GM12873 (cell line): ENCODE measurements at regions not wholly inside any gene's neighbourhood (a gene's known extent, or its start where the extent isn't known, plus 50 kb on each side); places are given as distances from the start of the nearest gene placed in this dataset.

Source experiments
- TF ChIP-seq, protein P1 (sequence below): IDR thresholded peaks from 2 replicates; pipeline ENCODE4 v1.5.1; 2012; ENCODE audit warnings: low read depth, mild to moderate bottlenecking, moderate library complexity, low read length, control low read depth; ENCODE audit not compliant: insufficient read depth; ENCODE audit errors: missing control alignments

DNA sequence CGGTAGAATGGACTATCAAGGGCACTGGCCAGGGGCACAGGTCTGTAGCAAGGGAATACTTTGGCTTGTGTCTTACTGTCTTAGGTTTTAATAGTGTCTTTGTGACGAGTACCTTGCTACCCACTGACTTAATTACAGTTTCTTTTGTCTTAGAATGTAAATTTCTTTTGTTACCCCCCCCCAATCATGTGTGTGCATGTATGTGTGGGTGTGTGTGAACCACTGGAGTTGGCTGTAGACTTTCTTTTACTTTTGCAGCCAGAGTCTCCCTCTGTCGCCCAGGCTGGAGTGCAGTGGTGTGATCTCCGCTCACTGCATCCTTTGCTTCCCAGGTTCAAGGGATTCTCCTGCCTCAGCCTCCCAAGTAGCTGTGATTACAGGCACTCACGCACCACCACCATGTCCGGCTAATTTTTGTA, 61.8 kb upstream of the CLDN14 start:
- TF ChIP-seq, protein P1, sequence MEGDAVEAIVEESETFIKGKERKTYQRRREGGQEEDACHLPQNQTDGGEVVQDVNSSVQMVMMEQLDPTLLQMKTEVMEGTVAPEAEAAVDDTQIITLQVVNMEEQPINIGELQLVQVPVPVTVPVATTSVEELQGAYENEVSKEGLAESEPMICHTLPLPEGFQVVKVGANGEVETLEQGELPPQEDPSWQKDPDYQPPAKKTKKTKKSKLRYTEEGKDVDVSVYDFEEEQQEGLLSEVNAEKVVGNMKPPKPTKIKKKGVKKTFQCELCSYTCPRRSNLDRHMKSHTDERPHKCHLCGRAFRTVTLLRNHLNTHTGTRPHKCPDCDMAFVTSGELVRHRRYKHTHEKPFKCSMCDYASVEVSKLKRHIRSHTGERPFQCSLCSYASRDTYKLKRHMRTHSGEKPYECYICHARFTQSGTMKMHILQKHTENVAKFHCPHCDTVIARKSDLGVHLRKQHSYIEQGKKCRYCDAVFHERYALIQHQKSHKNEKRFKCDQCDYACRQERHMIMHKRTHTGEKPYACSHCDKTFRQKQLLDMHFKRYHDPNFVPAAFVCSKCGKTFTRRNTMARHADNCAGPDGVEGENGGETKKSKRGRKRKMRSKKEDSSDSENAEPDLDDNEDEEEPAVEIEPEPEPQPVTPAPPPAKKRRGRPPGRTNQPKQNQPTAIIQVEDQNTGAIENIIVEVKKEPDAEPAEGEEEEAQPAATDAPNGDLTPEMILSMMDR, result no peak

DNA sequence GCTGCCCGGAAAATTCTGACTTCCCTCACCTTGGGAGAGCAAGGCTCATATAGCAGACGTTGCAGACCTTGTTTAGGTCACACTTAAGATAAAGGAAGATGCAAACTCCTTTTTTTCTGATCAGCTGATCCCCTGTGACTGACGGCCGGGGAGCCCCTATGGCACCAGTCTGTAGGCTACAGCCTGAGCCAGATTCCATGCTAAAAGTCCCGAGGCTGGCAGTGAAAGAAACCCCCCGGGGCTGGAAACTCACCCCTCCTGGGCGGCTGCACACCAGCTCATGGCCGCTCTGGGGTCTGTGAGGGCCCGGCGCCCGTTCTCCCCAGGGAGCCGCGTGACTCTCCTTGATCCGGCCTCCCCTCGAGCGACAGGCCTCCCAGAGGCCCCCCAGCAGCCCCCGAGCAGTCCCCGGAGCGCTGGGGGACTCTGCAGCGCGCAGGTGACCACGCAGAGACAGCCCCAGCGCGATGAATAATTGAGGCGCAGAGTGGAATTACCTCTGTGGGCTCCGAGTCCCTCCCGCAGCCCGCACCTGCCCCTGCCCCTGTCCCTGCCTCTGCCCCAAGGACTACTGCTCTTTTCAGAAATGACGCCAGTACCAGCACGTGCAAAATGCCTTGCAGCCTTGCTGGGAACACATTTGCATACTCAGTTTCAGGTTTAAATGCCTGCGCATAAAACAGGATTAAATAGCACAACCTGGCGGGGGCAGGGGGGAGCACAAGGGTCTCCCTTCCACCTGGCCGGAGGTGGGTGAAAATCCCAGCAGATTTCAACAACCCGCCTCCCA, 62.6 kb upstream of the CLDN14 start:
- TF ChIP-seq, protein P1, result peak; percentile 56

DNA sequence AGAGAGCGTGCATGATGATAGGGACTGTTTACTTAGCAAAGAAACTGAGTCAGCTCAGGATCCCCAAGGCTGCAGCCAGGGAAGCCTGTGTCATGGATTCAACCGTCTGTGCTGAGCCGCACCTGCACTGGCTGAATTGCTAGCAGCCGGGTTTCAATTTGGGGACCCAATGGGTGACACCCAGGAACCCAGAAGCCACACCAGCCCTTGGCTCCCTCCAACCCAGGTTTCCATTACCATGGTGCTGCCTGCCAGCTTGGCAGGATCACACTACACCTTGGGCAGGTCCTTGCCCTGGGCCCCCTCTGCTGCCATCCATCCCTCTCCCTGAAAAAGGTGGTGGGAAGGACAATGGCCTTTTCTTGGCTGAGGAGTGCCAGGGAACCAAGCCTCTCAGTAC, 64.0 kb upstream of the CLDN14 start:
- TF ChIP-seq, protein P1, result no peak

DNA sequence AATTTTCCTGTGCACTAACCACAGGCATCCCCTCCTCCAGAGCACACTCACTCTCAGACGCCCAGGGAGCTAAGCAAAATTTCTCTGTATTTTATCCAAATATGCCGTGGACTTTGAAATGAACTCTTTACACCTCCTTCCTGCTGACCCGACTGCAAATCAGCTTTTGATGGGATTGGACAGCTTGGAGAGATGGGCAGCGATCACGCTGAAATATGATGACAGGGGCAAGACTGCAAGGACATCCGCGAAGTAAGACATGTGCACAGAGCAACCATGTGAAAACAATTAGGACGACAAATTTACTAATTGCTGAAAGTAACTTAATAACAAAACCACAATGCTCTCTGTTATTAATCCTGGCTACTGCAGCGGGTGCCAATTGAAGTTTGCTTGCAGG, 64.6 kb upstream of the CLDN14 start:
- TF ChIP-seq, protein P1, result no peak

DNA sequence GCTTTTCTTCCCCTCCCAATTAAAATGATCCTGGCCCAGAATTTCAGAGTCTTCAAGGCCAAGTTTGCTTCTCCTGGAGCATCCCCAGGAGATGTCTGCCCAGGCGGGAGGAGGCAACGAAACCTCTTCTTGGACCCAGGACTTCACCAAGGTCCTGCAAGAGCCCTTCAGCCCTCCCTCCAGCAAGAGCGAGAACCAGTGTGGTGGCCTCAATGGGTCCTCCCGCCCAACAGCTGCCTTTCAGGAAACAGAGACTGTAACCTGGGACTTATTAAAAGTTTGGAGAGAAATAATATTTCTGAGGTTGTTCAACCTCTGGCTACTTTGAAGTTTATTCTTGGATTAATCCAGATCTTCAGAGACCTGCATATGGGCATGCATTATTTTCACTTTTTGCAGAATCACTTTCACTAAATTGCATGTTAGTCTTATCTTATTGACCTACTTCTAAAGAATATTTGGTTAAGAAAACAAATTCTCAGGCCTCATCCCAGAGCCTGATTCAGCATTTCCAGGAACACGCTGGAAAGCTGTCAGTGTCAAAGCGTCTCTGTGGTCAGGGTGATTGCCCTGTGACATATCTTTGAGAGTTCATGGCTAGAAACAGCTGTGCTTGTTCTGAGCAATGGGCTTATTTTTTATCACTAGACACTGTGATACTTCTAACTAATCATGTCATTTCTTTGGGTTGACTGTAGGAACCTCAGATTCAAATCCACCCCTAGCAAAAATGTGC, 66.0 kb upstream of the CLDN14 start:
- TF ChIP-seq, protein P1, result no peak

DNA sequence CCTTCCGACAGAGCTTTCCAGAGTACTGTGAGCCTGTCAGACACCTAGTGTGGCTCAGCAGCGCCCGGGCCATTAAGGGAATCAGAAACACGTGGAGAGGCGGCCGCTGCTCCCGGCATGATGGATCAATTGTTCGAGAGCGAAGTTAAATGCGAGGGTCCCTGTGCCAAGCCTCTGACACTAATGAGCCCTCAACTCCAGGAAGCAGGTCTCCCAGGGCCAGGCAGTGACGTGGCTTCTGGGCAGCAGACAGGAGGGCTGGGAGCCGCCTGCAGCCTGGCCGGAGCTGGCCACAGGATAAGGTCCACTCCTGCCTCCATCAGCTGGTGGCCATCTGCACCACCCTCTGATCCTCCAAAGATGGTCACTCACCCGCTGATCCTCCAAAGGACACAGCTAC, 67.5 kb upstream of the CLDN14 start:
- TF ChIP-seq, protein P1, result no peak

DNA sequence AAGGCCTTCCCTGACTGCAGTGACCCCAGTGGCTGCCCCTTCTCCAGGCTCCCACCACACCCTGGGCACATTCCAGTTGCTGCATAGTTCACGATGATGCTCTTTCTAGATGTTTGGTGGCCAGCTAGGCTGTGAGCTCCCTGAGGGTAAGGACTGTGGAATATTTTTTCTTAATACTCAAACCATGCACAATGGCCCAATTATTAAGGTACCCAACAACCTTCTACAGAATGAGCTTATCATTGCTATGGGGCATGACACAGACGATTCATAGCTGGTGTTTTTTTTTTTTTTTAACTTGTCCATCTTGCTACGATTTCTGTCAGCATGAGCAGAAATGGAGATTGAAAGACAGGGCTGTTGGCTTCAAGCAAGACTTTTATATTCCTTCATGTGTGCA, 68.9 kb upstream of the CLDN14 start:
- TF ChIP-seq, protein P1, result no peak
